ENCODE measurements at regions not wholly inside any gene's neighbourhood (a gene's known extent, or its start where the extent isn't known, plus 50 kb on each side); places are given as distances from the start of the nearest gene placed in this dataset.
A peak's percentile ranks its signal among the peaks of the same experiment; 100 is the strongest.

- DNase-seq: no peak
- no peaks in the 10 kb centered on the region for H4K20me1 ChIP-seq (ENCODE audit: insufficient read depth)
- no peaks in the 10 kb centered on the region; a peak in 1 of 4 replicates for H3K4me1 ChIP-seq (ENCODE audit: control insufficient read depth in 1 of 2, insufficient read depth in 2 of 2, low read depth in 1 of 2, low read length in 1 of 2)
- CTCF ChIA-PET: interaction anchor here (0.6 to 2.7 kb wide), 22 partner anchors 9 to 671 kb away, joined by 3 to 27 read pairs (median 4); no protein-coding TSS in a partner anchor
- no peaks in the 10 kb centered on the region for H3K79me2 ChIP-seq (ENCODE audit: insufficient read depth)
- no peak overlapping the region for H3K4me3 ChIP-seq (ENCODE audit: low read depth in 2 of 2, low read length in 1 of 2)
- POLR2A ChIA-PET: no interaction called here
- H3F3A ChIP-seq (replicated peaks; ENCODE audit: insufficient read depth): no peaks in the 10 kb centered on the region
- no peak overlapping the region for H3K4me2 ChIP-seq
- H3K27me3 ChIP-seq (ENCODE audit: insufficient read depth): no peaks in the 10 kb centered on the region
- H2AFZ ChIP-seq (ENCODE audit: low read depth): no peak overlapping the region
- H3K36me3 ChIP-seq (replicated peaks in 1 of 2; ENCODE audit: control insufficient read depth in 1 of 2, insufficient read depth in 2 of 2, low read length in 1 of 2): no peaks in the 10 kb centered on the region
- WGBS (ENCODE audit: low lambda C conversion rate): 56% methylated on average over 4 of the region's 4 CpGs
- no peaks in the 10 kb centered on the region for H3K9me3 ChIP-seq
- H3K9ac ChIP-seq: no peak overlapping the region
- no peak overlapping the region for H3K27ac ChIP-seq (ENCODE audit: low read depth in 2 of 2, low read length in 1 of 2)
- no peaks in the 10 kb centered on the region for H3K9me2 ChIP-seq
- TF ChIP-seq ELF1 (IDR thresholded peaks at IDR 0.05) (no peak), RAD21 (IDR thresholded peaks at IDR 0.05; ENCODE audit: low read length) (peak; percentile 67), IRF3 (IDR thresholded peaks at IDR 0.05; ENCODE audit: low read depth, low read length) (no peak), GABPA (IDR thresholded peaks at IDR 0.05; ENCODE audit: low read depth) (no peak), USF1 (IDR thresholded peaks at IDR 0.05; ENCODE audit: borderline replicate concordance, low read depth) (no peak), POLR2AphosphoS5 (IDR thresholded peaks at IDR 0.05; ENCODE audit: low read depth, low read length) (no peak), TAF1 (IDR thresholded peaks at IDR 0.05; ENCODE audit: borderline replicate concordance, low read depth, low read length) (no peak), EZH2phosphoT487 (IDR thresholded peaks at IDR 0.05; ENCODE audit: borderline replicate concordance, low read depth) (no peak), YY1 (IDR thresholded peaks at IDR 0.05; ENCODE audit: low read depth) (no peak), MAX (IDR thresholded peaks at IDR 0.05; ENCODE audit: low read depth) (no peak), FOSL2 (IDR thresholded peaks at IDR 0.05; ENCODE audit: borderline replicate concordance, low read depth) (no peak), REST (IDR thresholded peaks at IDR 0.05; ENCODE audit: low read depth, low read length) (no peak), FOXJ3 (CRISPR knock-in tag; IDR thresholded peaks at IDR 0.05) (no peak), JUND (IDR thresholded peaks at IDR 0.05) (no peak), RXRA (IDR thresholded peaks at IDR 0.05; ENCODE audit: borderline replicate concordance, low read depth) (no peak), USF2 (IDR thresholded peaks at IDR 0.05; ENCODE audit: borderline replicate concordance, low read depth, low read length) (no peak), ZBTB33 (IDR thresholded peaks at IDR 0.05; ENCODE audit: borderline replicate concordance, low read depth) (no peak), TEAD4 (IDR thresholded peaks at IDR 0.05; ENCODE audit: borderline replicate concordance, insufficient read depth) (no peak), NRF1 (IDR thresholded peaks at IDR 0.05; ENCODE audit: low read depth, low read length) (no peak), FOXM1 (IDR thresholded peaks at IDR 0.05; ENCODE audit: low read depth) (no peak), SMC3 (IDR thresholded peaks at IDR 0.05; ENCODE audit: low read depth, low read length) (peak; percentile 66), PBX3 (IDR thresholded peaks at IDR 0.05) (no peak), CTCF (IDR thresholded peaks at IDR 0.05) (peak; percentile 42)
Observed at GRCh38 chr1:17909634-17910033, 154.5 kb downstream of the ACTL8 start.
